Fibroblast of mammary gland (primary cell): ENCODE measurements at regions not wholly inside any gene's neighbourhood (a gene's known extent, or its start where the extent isn't known, plus 50 kb on each side); places are given as distances from the start of the nearest gene placed in this dataset.

ENCODE experiments used
- DNase-seq: peaks from one replicate; pipeline ENCODE4 v3.0.0-alpha.2; 2010; ENCODE audit warnings: low read depth
- H3K4me3 ChIP-seq: 2 replicates; pipeline ENCODE4 v1.5.1; 2011; ENCODE audit warnings: low read depth, mild to moderate bottlenecking, low read length, moderate library complexity; ENCODE audit not compliant: control insufficient read depth
- CTCF ChIP-seq: conservative IDR thresholded peaks from 2 replicates; pipeline ENCODE4 v1.5.1; 2011; ENCODE audit warnings: low read depth, low read length, inconsistent platforms; ENCODE audit not compliant: control insufficient read depth, insufficient read depth

DNA sequence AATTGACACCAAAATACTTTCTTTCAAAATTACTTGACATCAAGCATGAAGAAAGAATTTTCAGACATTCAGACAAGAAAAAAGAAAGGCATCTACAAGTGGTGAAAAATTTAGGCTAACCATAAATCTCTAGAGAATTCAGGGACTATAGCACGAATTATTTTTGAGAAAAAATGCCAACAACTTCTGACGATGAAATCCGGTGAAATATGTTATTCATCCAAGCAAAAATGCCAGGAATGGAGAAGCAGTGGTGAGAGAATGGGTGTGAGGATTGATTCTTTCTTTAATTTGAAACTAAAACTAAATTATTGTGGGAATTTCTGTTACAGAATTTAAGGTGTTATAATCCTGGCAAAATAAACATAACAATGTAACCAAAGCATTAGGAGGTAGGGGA lies 69.4 kb upstream of the SORBS2 start:
- TF ChIP-seq CTCF, result no peak
- H3K4me3 ChIP-seq, result no peak overlapping the region
- no peak for DNase-seq

- H3K4me3 ChIP-seq, result no peak overlapping the region
- TF ChIP-seq CTCF, result no peak
- no peak for DNase-seq
Measured at GRCh38 chr4:185883591-185883990, 71.6 kb upstream of the SORBS2 start.

GRCh38 chr4:185885075-185885474 lies 73.1 kb upstream of the SORBS2 start:
- no peak for DNase-seq
- no peak for TF ChIP-seq CTCF
- H3K4me3 ChIP-seq, result no peak overlapping the region

- no peak for TF ChIP-seq CTCF
- H3K4me3 ChIP-seq, result no peak overlapping the region
- DNase-seq, result no peak
Measured at GRCh38 chr4:185885604-185886003, 73.6 kb upstream of the SORBS2 start.

GRCh38 chr4:185886832-185887524 lies 75.0 kb upstream of the SORBS2 start:
- no peak for TF ChIP-seq CTCF
- DNase-seq, result no peak
- H3K4me3 ChIP-seq, result no peak overlapping the region

DNA sequence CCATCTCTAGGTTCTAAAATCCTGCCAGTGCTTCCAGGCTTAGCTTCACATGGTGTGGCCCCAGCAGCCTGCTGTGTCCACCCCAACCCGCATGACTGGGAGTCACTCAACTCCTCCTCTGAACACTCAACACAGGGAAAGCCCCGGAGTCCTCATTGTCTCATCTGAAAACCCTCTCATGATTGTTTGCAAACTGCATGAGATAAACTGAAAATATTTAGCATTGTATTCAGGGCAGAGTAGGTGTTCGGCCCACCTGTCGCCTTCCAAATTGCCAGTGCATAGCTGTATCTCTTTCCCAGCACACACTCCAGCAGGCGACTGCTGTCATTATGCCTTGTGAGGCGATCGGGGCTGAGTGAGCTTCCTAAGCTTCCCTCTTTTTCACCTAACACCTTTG lies 76.7 kb upstream of the SORBS2 start:
- H3K4me3 ChIP-seq, result no peak overlapping the region
- TF ChIP-seq CTCF, result no peak

GRCh38 chr4:185889585-185889984 lies 77.6 kb upstream of the SORBS2 start:
- no peak overlapping the region for H3K4me3 ChIP-seq
- no peak for DNase-seq
- TF ChIP-seq CTCF, result no peak

More for the DNA sequence above, 76.7 kb upstream of the SORBS2 start:
- no peak for DNase-seq
